ENCODE measurements at regions not wholly inside any gene's neighbourhood (a gene's known extent, or its start where the extent isn't known, plus 50 kb on each side); places are given as distances from the start of the nearest gene placed in this dataset.

DNA sequence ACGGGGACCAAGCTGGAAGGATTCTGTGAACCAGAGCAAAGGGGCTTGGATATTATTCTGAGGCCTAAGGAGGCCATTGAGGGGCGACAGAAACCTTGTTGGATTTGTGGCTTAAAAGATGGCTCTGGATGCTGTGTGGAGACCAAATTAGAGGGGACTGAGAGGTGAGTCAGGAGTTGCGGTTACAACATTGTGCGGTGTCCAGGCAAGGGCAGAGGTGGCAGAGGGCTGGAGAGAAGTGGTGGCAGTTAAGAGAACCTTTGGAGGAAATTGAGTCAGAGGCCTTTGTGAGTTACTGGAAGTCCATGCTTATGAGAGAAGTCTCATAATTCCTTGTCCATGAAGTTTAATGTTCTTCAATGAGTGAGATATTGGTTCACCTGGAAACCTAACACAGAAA, 143.2 kb downstream of the FAM43A start:
- POLR2A ChIA-PET (ENCODE audit: unreplicated experiment) = no interaction called here
- no peak for ATAC-seq (ENCODE audit: low read depth)
- WGBS, 2 experiments (ENCODE audit: extremely low coverage in 2 of 2, insufficient read length in 1 of 2) = 73% methylated on average over 4 of the region's 4 CpGs; no CpG with 5 or more reads in 1 of the 2 experiments

More for the DNA sequence above, 143.2 kb downstream of the FAM43A start:
- H2AFZ ChIP-seq (replicated peaks; ENCODE audit: low read length, poor library complexity) = no peak overlapping the region
- H4K20me1 ChIP-seq (ENCODE audit: insufficient read depth, low read length) = no peaks in the 10 kb centered on the region; the same call in 1 of the 2 replicates
- no peaks in the 10 kb centered on the region for H3K4me1 ChIP-seq (ENCODE audit: control insufficient read depth, insufficient read depth, low read length)
- no peaks in the 10 kb centered on the region for H3K79me1 ChIP-seq (ENCODE audit: low read depth in 1 of 2, low read length in 2 of 2)
- H3K56ac ChIP-seq (ENCODE audit: extremely low read depth, insufficient read depth, low read length) = no peak overlapping the region
- H3K36me3 ChIP-seq (ENCODE audit: control insufficient read depth, insufficient read depth, low read length) = no peaks in the 10 kb centered on the region
- TF ChIP-seq POLR2A (IDR thresholded peaks at IDR 0.05; ENCODE audit: low read depth, low read length) (no peak), RCOR1 (IDR thresholded peaks at IDR 0.05; ENCODE audit: insufficient replicate concordance, low read length) (no peak), FOS (IDR thresholded peaks at IDR 0.05; ENCODE audit: low read depth, low read length) (no peak), USF2 (IDR thresholded peaks at IDR 0.05; ENCODE audit: low read depth, low read length) (no peak), CEBPB (IDR thresholded peaks at IDR 0.05; ENCODE audit: low read depth, low read length) (no peak), SMC3 (IDR thresholded peaks at IDR 0.05; ENCODE audit: low read depth, low read length) (no peak), CTCF (conservative IDR thresholded peaks at IDR 0.05; ENCODE audit: low read depth, low read length) (no peak), MAZ (IDR thresholded peaks at IDR 0.05; ENCODE audit: borderline replicate concordance, low read depth, low read length) (no peak), BHLHE40 (IDR thresholded peaks at IDR 0.05; ENCODE audit: low read depth, low read length) (no peak), RFX5 (IDR thresholded peaks at IDR 0.05; ENCODE audit: low read depth, low read length) (no peak), MXI1 (IDR thresholded peaks at IDR 0.05; ENCODE audit: borderline replicate concordance, low read depth, low read length) (no peak), MAFK (IDR thresholded peaks at IDR 0.05; ENCODE audit: low read depth, low read length) (no peak), CHD1 (IDR thresholded peaks at IDR 0.05; ENCODE audit: low read depth, low read length) (no peak), RAD21 (IDR thresholded peaks at IDR 0.05; ENCODE audit: low read length) (no peak), ELK1 (IDR thresholded peaks at IDR 0.05; ENCODE audit: borderline replicate concordance, low read depth, low read length) (no peak)
- H4K8ac ChIP-seq (ENCODE audit: low read depth in 2 of 2, low read length in 2 of 2) = no peak overlapping the region
- no TSS peak for BruUV-seq (replicated peaks)
- no peak overlapping the region for H2AK5ac ChIP-seq (ENCODE audit: low read depth, low read length)
- no peak overlapping the region for H3K27ac ChIP-seq (ENCODE audit: insufficient read depth, low read length)
- in situ Hi-C loops (cut with MboI; ENCODE audit: low sequenced_read_pairs) (no loop called here), intact Hi-C loops (cut with micrococcal nuclease) (no loop called here), dilution Hi-C loops (cut with HindIII; ENCODE audit: low sequenced_read_pairs, unreplicated experiment) (no loop called here)
- H3K4me2 ChIP-seq (ENCODE audit: low read depth, low read length) = no peak overlapping the region
- H3K14ac ChIP-seq (replicated peaks; ENCODE audit: low read depth, low read length) = no peak overlapping the region
- no peak overlapping the region for H3K4ac ChIP-seq (ENCODE audit: low read depth, low read length)
- CTCF ChIA-PET = no interaction called here
- no peak overlapping the region for H3K4me3 ChIP-seq (ENCODE audit: insufficient read depth, low read depth, low read length)
- H2BK20ac ChIP-seq (ENCODE audit: low read depth, low read length) = no peak overlapping the region
- peaks cover 7% of the 10 kb centered on the region for H3K27me3 ChIP-seq (ENCODE audit: control insufficient read depth, insufficient read depth, low read length)
- H2AK9ac ChIP-seq (replicated peaks; ENCODE audit: low read depth, low read length, poor library complexity) = no peak overlapping the region
- H2BK120ac ChIP-seq (ENCODE audit: low read depth, low read length) = no peak overlapping the region
- no peak overlapping the region for H3K23ac ChIP-seq (ENCODE audit: low read depth, low read length)
- no peak for DNase-seq
- H3K18ac ChIP-seq (ENCODE audit: low read depth, low read length) = no peak overlapping the region
- no peak overlapping the region for H2BK15ac ChIP-seq (ENCODE audit: low read depth, low read length)
- no peak overlapping the region for H3K9ac ChIP-seq (ENCODE audit: low read depth, low read length)
- H4K5ac ChIP-seq (ENCODE audit: low read depth, low read length) = no peak overlapping the region
- H3K9me1 ChIP-seq (ENCODE audit: insufficient read depth, low read length) = 0 out of 2 replicates have a peak, but pooled peaks cover 3% of the 10 kb centered on the region
- H3K9me3 ChIP-seq (ENCODE audit: control insufficient read depth, insufficient read depth, low read length) = no peaks in the 10 kb centered on the region
- H4K91ac ChIP-seq (ENCODE audit: insufficient read depth, low read depth, low read length) = no peak overlapping the region
- H2BK5ac ChIP-seq (ENCODE audit: low read depth, low read length, poor library complexity, severe bottlenecking) = no peak overlapping the region

Measured in IMR-90 (cell line).